ENCODE measurements at regions not wholly inside any gene's neighbourhood (a gene's known extent, or its start where the extent isn't known, plus 50 kb on each side); places are given as distances from the start of the nearest gene placed in this dataset.

GRCh38 chrX:16368696-16369095 is 201.4 kb downstream of the MAGEB17 start:
- no peak overlapping the region for H3K4me3 ChIP-seq
- H3K4me1 ChIP-seq: no peaks in the 10 kb centered on the region
- TF ChIP-seq POLR2AphosphoS5 (IDR thresholded peaks at IDR 0.05) (no peak), POLR2A (IDR thresholded peaks at IDR 0.05) (no peak), CTCF (IDR thresholded peaks at IDR 0.05) (no peak), EP300 (IDR thresholded peaks at IDR 0.05) (no peak)
- ATAC-seq: no peak
- H3K36me3 ChIP-seq: no peaks in the 10 kb centered on the region
- H3K9me3 ChIP-seq: no peaks in the 10 kb centered on the region
- H3K27ac ChIP-seq: no peak overlapping the region
- no peaks in the 10 kb centered on the region for H3K27me3 ChIP-seq
- 71 to 88% methylated on average over 1 to 2 of the region's 2 CpGs for WGBS, 2 donors (ENCODE audit: low coverage in 1 of 2)

GRCh38 chrX:16376056-16376455 is 208.8 kb downstream of the MAGEB17 start:
- Histone ChIP-seq H3K9me3 (no peaks in the 10 kb centered on the region), H3K4me3 (no peak overlapping the region), H3K27ac (no peak overlapping the region), H3K4me1 (no peaks in the 10 kb centered on the region), H3K36me3 (no peaks in the 10 kb centered on the region), H3K27me3 (no peaks in the 10 kb centered on the region)
- 13 to 70% methylated on average over 2 of the region's 2 CpGs for WGBS, 2 donors (ENCODE audit: low coverage in 1 of 2)
- ATAC-seq: no peak
- TF ChIP-seq EP300 (IDR thresholded peaks at IDR 0.05) (no peak), CTCF (IDR thresholded peaks at IDR 0.05) (no peak), POLR2A (IDR thresholded peaks at IDR 0.05) (no peak), POLR2AphosphoS5 (IDR thresholded peaks at IDR 0.05) (no peak)

DNA sequence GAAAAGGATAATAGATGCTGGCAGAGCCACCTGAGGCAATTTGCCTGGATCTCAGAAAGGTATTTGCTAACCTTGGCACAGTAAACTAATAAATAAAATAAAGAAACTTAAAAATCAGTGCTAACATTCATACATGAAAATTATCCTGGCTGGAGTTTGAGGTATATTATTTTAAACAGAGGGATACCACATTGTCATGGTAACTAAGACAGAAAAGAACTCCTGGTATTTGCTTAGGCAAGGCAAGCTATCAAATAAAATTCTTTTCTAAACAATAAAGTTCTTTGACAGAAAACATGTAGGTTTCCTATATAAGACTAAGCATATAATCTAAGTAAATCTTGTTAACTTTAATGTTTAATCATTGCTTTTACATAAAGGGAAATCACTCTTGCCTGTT is 218.8 kb downstream of the MAGEB17 start:
- Histone ChIP-seq H3K27me3 (no peaks in the 10 kb centered on the region), H3K36me3 (no peaks in the 10 kb centered on the region), H3K4me3 (no peak overlapping the region), H3K27ac (no peak overlapping the region), H3K9me3 (no peaks in the 10 kb centered on the region), H3K4me1 (no peaks in the 10 kb centered on the region)
- no peak for ATAC-seq
- no peak for TF ChIP-seq CTCF (IDR thresholded peaks at IDR 0.05)
- TF ChIP-seq POLR2A (IDR thresholded peaks at IDR 0.05): no peak
- no peak for TF ChIP-seq EP300 (IDR thresholded peaks at IDR 0.05)
- no peak for TF ChIP-seq POLR2AphosphoS5 (IDR thresholded peaks at IDR 0.05)

GRCh38 chrX:16392597-16392996 is 225.3 kb downstream of the MAGEB17 start:
- H3K4me3 ChIP-seq: no peak overlapping the region
- ATAC-seq: no peak
- H3K27ac ChIP-seq: no peak overlapping the region
- no peaks in the 10 kb centered on the region for H3K27me3 ChIP-seq
- no peaks in the 10 kb centered on the region for H3K4me1 ChIP-seq
- TF ChIP-seq POLR2AphosphoS5 (IDR thresholded peaks at IDR 0.05) (no peak), CTCF (IDR thresholded peaks at IDR 0.05) (no peak), EP300 (IDR thresholded peaks at IDR 0.05) (no peak), POLR2A (IDR thresholded peaks at IDR 0.05) (no peak)
- H3K36me3 ChIP-seq: no peaks in the 10 kb centered on the region
- 83 to 100% methylated on average over 2 of the region's 2 CpGs for WGBS, 2 donors (ENCODE audit: low coverage in 1 of 2)
- H3K9me3 ChIP-seq: no peaks in the 10 kb centered on the region

GRCh38 chrX:16394290-16394689 is 227.0 kb downstream of the MAGEB17 start:
- Histone ChIP-seq H3K9me3 (no peaks in the 10 kb centered on the region), H3K27me3 (no peaks in the 10 kb centered on the region), H3K4me1 (no peaks in the 10 kb centered on the region), H3K27ac (no peak overlapping the region), H3K36me3 (no peaks in the 10 kb centered on the region), H3K4me3 (no peak overlapping the region)
- no peak for TF ChIP-seq POLR2AphosphoS5 (IDR thresholded peaks at IDR 0.05)
- no peak for TF ChIP-seq EP300 (IDR thresholded peaks at IDR 0.05)
- TF ChIP-seq CTCF (IDR thresholded peaks at IDR 0.05): no peak
- no peak for TF ChIP-seq POLR2A (IDR thresholded peaks at IDR 0.05)
- ATAC-seq: no peak
- WGBS, 2 donors (ENCODE audit: low coverage in 1 of 2): 48 to 74% methylated on average over 2 to 3 of the region's 3 CpGs
